GM13977 (cell line): ENCODE measurements at regions not wholly inside any gene's neighbourhood (a gene's known extent, or its start where the extent isn't known, plus 50 kb on each side); places are given as distances from the start of the nearest gene placed in this dataset.

Experiments used
- DNase-seq: peaks from one replicate; pipeline ENCODE4 v3.0.0; 2012; ENCODE audit warnings: low spot score
- in situ Hi-C: fragments of 300-500 bp; cut with MboI; formaldehyde crosslinking; loops from one replicate; pipeline ENCODE4 v1.12.0; 2022; ENCODE audit warnings: low sequenced_read_pairs, low pct_unique_long_range_greater_than_20kb, mixed read lengths, inconsistent platforms; ENCODE audit not compliant: unreplicated experiment
- TF ChIP-seq, protein P1 (sequence below): IDR thresholded peaks from 2 replicates; pipeline ENCODE4 v1.5.1; 2012; ENCODE audit warnings: mild to moderate bottlenecking, control low read depth; ENCODE audit not compliant: insufficient read depth; ENCODE audit errors: extremely low read depth, missing control alignments

DNA sequence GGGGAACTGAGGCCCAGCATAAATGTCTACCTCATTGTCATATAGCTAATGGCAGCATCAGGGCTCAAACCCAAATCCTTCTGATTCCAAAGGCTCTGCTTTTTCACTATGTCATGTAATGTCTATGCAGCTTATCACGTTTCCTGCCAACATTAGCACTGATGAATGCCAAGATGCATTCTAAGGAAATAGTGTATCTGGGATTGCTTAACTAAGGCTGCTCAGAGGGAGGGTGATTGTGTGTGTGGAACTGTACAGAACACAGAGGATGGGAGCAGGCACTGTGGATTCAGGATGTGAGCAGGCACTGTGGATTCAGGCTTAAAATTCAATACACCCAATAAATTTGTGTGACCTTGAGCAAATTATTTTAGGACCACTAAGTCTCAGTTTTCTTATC, 456.4 kb upstream of the DEPDC1 start:
- no peak for DNase-seq
- TF ChIP-seq, protein P1, sequence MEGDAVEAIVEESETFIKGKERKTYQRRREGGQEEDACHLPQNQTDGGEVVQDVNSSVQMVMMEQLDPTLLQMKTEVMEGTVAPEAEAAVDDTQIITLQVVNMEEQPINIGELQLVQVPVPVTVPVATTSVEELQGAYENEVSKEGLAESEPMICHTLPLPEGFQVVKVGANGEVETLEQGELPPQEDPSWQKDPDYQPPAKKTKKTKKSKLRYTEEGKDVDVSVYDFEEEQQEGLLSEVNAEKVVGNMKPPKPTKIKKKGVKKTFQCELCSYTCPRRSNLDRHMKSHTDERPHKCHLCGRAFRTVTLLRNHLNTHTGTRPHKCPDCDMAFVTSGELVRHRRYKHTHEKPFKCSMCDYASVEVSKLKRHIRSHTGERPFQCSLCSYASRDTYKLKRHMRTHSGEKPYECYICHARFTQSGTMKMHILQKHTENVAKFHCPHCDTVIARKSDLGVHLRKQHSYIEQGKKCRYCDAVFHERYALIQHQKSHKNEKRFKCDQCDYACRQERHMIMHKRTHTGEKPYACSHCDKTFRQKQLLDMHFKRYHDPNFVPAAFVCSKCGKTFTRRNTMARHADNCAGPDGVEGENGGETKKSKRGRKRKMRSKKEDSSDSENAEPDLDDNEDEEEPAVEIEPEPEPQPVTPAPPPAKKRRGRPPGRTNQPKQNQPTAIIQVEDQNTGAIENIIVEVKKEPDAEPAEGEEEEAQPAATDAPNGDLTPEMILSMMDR: no peak
- in situ Hi-C loops: no loop called here

DNA sequence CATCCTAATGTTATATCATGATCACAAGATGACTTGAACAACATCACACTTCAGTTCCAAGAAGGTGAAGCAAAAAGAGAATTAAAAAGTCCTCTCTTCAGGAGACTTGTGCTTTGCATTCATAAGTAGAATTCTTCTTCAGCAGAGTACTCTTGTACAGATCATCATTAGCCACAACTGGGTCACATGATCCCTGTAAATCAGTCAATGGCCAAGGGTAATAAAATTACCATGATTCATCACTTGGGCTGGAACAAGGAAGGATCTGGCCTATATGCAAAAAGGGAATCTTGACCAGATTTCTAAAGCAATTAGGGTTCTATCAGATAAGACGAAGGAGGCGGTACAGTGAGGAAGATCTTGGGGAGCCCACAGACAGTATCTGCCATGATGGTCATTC, 458.0 kb upstream of the DEPDC1 start:
- TF ChIP-seq, protein P1: no peak
- DNase-seq: no peak
- in situ Hi-C loops: no loop called here

DNA sequence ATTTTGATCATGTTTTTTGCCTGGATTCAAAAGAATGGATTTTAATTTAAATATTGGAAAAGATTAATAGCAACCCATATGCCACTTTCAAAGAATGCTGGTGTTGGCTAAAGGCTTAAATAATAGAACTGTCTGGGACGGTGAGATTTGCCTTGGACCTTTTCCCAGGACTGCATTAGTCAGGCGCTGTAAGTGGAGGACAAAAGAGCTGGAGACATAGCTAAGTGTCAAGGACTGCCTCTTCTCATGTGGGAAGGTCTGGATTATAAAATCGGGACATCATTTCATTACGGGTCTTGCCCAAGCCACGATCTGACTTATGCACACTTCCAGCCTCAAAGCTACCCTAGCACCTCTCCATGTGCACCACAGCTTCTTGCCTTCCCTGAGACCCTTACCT, 458.5 kb upstream of the DEPDC1 start:
- DNase-seq: no peak
- TF ChIP-seq, protein P1: no peak
- in situ Hi-C loops: no loop called here

DNA sequence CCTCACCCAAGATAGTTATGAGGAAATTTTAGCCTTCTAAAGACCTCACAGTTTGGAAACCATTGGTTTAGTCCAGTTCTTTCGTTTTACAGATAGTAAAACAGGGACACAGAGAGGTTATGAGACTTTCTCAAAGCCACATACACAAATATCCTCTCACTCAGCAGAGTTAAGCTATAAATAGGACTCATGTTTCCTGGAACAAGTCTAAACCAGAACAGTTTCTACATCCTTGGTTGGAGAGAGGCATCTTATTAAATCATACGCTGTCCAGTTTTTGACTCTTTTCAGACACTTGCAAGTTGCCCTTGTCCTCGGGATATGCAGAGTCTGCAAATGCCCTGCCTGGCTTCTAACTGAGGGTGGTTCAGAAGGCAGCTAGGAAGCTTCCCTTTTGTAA, 462.1 kb upstream of the DEPDC1 start:
- no peak for DNase-seq
- in situ Hi-C loops: no loop called here
- TF ChIP-seq, protein P1: no peak

DNA sequence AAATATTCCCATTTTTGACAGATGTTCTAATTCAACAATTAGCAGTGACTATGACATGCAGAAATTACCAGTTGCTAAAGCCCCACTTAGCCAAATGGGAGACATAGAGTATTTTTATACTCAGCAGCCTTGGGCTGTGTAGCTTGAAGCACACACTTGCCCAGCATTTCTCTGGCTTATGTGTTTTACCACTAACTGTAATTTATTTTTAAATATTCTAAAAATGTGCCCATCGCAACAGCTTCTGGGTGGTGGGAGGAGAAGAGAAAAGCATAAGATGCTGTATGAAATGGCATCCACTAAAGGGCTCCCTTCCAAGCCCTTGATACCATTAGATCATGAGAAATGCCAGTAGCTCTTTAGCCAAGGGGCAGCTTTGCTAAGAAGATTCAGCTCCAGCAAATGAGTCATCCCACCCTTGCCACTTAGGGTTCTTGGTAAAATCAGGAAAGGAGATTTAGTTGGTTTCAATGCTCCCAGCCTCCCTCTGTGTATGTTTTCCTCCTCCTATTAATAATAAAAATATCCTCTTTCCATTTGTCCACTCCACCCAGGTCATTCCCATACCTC, 462.7 kb upstream of the DEPDC1 start:
- TF ChIP-seq, protein P1: no peak
- no peak for DNase-seq
- in situ Hi-C loops: no loop called here

DNA sequence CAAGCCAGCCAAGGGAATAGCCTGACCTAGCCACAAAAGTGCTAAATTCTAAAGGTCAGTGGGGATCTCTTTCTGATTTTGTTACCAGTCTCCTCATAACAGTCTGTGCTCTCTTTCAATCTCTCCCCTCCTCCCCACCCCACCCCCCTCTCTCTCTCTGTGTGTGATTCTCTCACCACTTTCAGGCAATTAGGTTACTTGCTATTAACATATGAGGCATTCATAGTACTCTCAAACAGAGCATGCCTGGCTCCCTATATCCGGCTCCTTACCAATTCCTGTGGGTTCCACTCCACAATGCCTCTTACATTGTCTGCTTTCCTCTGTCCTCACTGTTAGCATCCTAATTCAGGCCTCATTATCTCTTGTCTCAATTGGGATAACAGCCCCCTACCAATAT, 464.3 kb upstream of the DEPDC1 start:
- TF ChIP-seq, protein P1: no peak
- in situ Hi-C loops: no loop called here
- no peak for DNase-seq

DNA sequence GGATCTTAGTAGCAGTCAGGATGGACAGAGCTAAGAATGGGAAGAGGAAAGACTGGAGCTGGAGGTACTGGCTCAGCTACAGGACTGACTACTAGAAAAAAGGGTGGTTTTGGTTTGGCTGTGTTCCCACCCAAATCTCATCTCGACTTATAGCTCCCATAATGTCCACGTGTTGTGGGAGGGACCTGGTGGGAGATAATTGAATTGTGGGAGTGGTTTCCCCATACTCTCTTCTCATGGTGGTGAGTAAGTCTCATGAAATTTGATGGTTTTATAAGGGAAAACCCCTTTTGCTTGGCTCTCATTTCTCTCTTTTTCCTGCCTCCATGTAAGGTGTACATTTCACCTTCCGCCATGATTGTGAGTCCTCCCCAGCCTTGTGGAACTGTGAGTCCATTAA, 466.5 kb upstream of the DEPDC1 start:
- DNase-seq: no peak
- in situ Hi-C loops: no loop called here
- TF ChIP-seq, protein P1: no peak
